DND-41 (cell line): ENCODE measurements at regions not wholly inside any gene's neighbourhood (a gene's known extent, or its start where the extent isn't known, plus 50 kb on each side); places are given as distances from the start of the nearest gene placed in this dataset.

Experiments
- ATAC-seq: fragments of 200-7000 bp; cut with Tn5 transposase; 3 replicates; pipeline ENCODE4 v1.9.1; 2021; ENCODE audit warnings: low read depth; ENCODE audit not compliant: insufficient read depth
- DNase-seq: peaks from one replicate; pipeline ENCODE4 v3.0.0-alpha.2; 2020
- H2AFZ ChIP-seq: 2 replicates; pipeline ENCODE4 v1.6.0; 2012; ENCODE audit warnings: low read depth, low read length
- H3K27ac ChIP-seq: 2 replicates; pipeline ENCODE4 v1.5.1; 2012; ENCODE audit warnings: low read length, inconsistent platforms
- H3K27me3 ChIP-seq: fragments of 200-600 bp; sonication (generic); 2 replicates; pipeline ENCODE4 v1.6.0; 2012; ENCODE audit warnings: low read length, mild to moderate bottlenecking, inconsistent platforms; ENCODE audit not compliant: insufficient read depth, poor library complexity
- H3K36me3 ChIP-seq: 2 replicates; pipeline ENCODE4 v1.5.1; 2012; ENCODE audit warnings: low read length, inconsistent platforms; ENCODE audit not compliant: insufficient read depth
- H3K4me1 ChIP-seq: 2 replicates; pipeline ENCODE4 v1.5.1; 2012; ENCODE audit warnings: mild to moderate bottlenecking, low read length; ENCODE audit not compliant: insufficient read depth
- H3K4me2 ChIP-seq: 2 replicates; pipeline ENCODE4 v1.6.0; 2012; ENCODE audit warnings: mild to moderate bottlenecking, moderate library complexity, low read length, inconsistent platforms; ENCODE audit not compliant: insufficient read depth
- H3K4me3 ChIP-seq, 2 experiments: fragments of 200-600 bp in 1 of 2; shearing (Covaris generic) in 1 of 2; 2 replicates each; pipeline ENCODE4 v1.5.1; 2012 to 2016; ENCODE audit warnings: inconsistent platforms in 2 of 2, low read length in 2 of 2, mild to moderate bottlenecking in 2 of 2, low read depth in 1 of 2, moderate library complexity in 1 of 2
- H3K79me2 ChIP-seq: 2 replicates; pipeline ENCODE4 v1.6.0; 2012; ENCODE audit warnings: low read length, inconsistent platforms; ENCODE audit not compliant: insufficient read depth
- H3K9ac ChIP-seq: 2 replicates; pipeline ENCODE4 v1.6.0; 2012; ENCODE audit warnings: low read depth, mild to moderate bottlenecking, inconsistent platforms, low read length, moderate library complexity
- H3K9me3 ChIP-seq: 2 replicates; pipeline ENCODE4 v1.5.1; 2012; ENCODE audit warnings: low read length, moderate library complexity, mild to moderate bottlenecking, inconsistent platforms; ENCODE audit not compliant: insufficient read depth, severe bottlenecking
- H4K20me1 ChIP-seq: 2 replicates; pipeline ENCODE4 v1.6.0; 2012; ENCODE audit warnings: low read length; ENCODE audit not compliant: insufficient read depth
- EZH2 ChIP-seq: IDR thresholded peaks from 3 replicates; pipeline ENCODE4 v1.6.1; 2012; ENCODE audit warnings: borderline replicate concordance, low read depth, mild to moderate bottlenecking, moderate library complexity, low read length, inconsistent platforms; ENCODE audit not compliant: severe bottlenecking
- TF ChIP-seq, protein P1 (sequence below): IDR thresholded peaks from 2 replicates; pipeline ENCODE4 v1.5.1; 2012; ENCODE audit warnings: borderline replicate concordance, low read length, moderate library complexity, mild to moderate bottlenecking; ENCODE audit not compliant: poor library complexity, severe bottlenecking; ENCODE audit errors: extremely low read depth

- no peaks in the 10 kb centered on the region for H3K79me2 ChIP-seq
- no peaks in the 10 kb centered on the region for H3K27me3 ChIP-seq
- TF ChIP-seq, protein P1, sequence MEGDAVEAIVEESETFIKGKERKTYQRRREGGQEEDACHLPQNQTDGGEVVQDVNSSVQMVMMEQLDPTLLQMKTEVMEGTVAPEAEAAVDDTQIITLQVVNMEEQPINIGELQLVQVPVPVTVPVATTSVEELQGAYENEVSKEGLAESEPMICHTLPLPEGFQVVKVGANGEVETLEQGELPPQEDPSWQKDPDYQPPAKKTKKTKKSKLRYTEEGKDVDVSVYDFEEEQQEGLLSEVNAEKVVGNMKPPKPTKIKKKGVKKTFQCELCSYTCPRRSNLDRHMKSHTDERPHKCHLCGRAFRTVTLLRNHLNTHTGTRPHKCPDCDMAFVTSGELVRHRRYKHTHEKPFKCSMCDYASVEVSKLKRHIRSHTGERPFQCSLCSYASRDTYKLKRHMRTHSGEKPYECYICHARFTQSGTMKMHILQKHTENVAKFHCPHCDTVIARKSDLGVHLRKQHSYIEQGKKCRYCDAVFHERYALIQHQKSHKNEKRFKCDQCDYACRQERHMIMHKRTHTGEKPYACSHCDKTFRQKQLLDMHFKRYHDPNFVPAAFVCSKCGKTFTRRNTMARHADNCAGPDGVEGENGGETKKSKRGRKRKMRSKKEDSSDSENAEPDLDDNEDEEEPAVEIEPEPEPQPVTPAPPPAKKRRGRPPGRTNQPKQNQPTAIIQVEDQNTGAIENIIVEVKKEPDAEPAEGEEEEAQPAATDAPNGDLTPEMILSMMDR = no peak
- no peak for TF ChIP-seq EZH2
- ATAC-seq (no peak), DNase-seq (no peak)
- H3K36me3 ChIP-seq = no peaks in the 10 kb centered on the region
- H3K4me3 ChIP-seq = no peak overlapping the region
- H4K20me1 ChIP-seq = no peaks in the 10 kb centered on the region
- no peak overlapping the region for H3K9ac ChIP-seq
- H3K9me3 ChIP-seq = no peaks in the 10 kb centered on the region
- H3K4me1 ChIP-seq = no peaks in the 10 kb centered on the region
- no peak overlapping the region for H3K4me2 ChIP-seq
- H3K27ac ChIP-seq = no peak overlapping the region
- H2AFZ ChIP-seq = no peak overlapping the region
Measured at GRCh38 chr10:110364531-110364937, 59.8 kb upstream of the SMNDC1 start.

GRCh38 chr10:110365356-110366143, 60.8 kb upstream of the SMNDC1 start:
- no peaks in the 10 kb centered on the region for H4K20me1 ChIP-seq
- H3K4me3 ChIP-seq = no peak overlapping the region
- no peak overlapping the region for H3K27ac ChIP-seq
- no peaks in the 10 kb centered on the region for H3K4me1 ChIP-seq
- H3K9me3 ChIP-seq = no peaks in the 10 kb centered on the region
- no peaks in the 10 kb centered on the region for H3K79me2 ChIP-seq
- no peak overlapping the region for H2AFZ ChIP-seq
- no peak overlapping the region for H3K4me2 ChIP-seq
- no peak for DNase-seq
- TF ChIP-seq EZH2 = no peak
- TF ChIP-seq, protein P1 = no peak
- ATAC-seq = no peak
- no peak overlapping the region for H3K9ac ChIP-seq
- no peaks in the 10 kb centered on the region for H3K36me3 ChIP-seq
- no peaks in the 10 kb centered on the region for H3K27me3 ChIP-seq

DNA sequence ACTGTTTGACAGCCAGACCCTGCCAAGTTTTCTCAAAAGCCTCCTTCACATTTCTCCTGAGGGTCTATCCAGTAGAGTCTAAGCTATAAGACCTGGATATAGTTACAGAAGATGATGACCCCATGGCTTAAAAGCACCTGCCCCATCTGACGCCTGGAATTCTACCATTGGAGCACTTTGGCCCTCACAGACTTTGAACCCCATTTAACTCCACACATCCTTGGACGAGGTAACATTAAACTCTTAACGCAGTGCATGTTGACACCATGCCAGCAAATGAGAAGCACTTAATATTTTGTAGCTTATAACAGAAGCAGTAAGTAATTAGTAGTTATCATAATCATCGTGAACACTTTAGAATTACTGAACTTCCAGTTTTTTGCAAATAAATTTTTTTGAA, 61.9 kb upstream of the SMNDC1 start:
- Histone ChIP-seq H3K79me2 (no peaks in the 10 kb centered on the region), H3K36me3 (no peaks in the 10 kb centered on the region), H2AFZ (no peak overlapping the region), H3K27me3 (no peaks in the 10 kb centered on the region), H3K9me3 (no peaks in the 10 kb centered on the region), H3K4me3 (no peak overlapping the region), H3K9ac (no peak overlapping the region), H4K20me1 (no peaks in the 10 kb centered on the region), H3K4me2 (no peak overlapping the region), H3K27ac (no peak overlapping the region), H3K4me1 (no peaks in the 10 kb centered on the region)
- TF ChIP-seq, protein P1 = no peak
- no peak for TF ChIP-seq EZH2
- DNase-seq = no peak
- no peak for ATAC-seq

GRCh38 chr10:110368002-110368401, 63.3 kb upstream of the SMNDC1 start:
- no peaks in the 10 kb centered on the region for H3K9me3 ChIP-seq
- H3K36me3 ChIP-seq = no peaks in the 10 kb centered on the region
- TF ChIP-seq, protein P1 = no peak
- no peak overlapping the region for H3K4me2 ChIP-seq
- H3K79me2 ChIP-seq = no peaks in the 10 kb centered on the region
- no peak overlapping the region for H2AFZ ChIP-seq
- no peak overlapping the region for H3K27ac ChIP-seq
- no peak overlapping the region for H3K4me3 ChIP-seq
- no peak for DNase-seq
- H3K27me3 ChIP-seq = peaks cover under 1% of the 10 kb centered on the region
- H3K4me1 ChIP-seq = no peaks in the 10 kb centered on the region
- H3K9ac ChIP-seq = no peak overlapping the region
- no peaks in the 10 kb centered on the region for H4K20me1 ChIP-seq
- no peak for ATAC-seq
